ENCODE measurements at regions not wholly inside any gene's neighbourhood (a gene's known extent, or its start where the extent isn't known, plus 50 kb on each side); places are given as distances from the start of the nearest gene placed in this dataset.

DNA sequence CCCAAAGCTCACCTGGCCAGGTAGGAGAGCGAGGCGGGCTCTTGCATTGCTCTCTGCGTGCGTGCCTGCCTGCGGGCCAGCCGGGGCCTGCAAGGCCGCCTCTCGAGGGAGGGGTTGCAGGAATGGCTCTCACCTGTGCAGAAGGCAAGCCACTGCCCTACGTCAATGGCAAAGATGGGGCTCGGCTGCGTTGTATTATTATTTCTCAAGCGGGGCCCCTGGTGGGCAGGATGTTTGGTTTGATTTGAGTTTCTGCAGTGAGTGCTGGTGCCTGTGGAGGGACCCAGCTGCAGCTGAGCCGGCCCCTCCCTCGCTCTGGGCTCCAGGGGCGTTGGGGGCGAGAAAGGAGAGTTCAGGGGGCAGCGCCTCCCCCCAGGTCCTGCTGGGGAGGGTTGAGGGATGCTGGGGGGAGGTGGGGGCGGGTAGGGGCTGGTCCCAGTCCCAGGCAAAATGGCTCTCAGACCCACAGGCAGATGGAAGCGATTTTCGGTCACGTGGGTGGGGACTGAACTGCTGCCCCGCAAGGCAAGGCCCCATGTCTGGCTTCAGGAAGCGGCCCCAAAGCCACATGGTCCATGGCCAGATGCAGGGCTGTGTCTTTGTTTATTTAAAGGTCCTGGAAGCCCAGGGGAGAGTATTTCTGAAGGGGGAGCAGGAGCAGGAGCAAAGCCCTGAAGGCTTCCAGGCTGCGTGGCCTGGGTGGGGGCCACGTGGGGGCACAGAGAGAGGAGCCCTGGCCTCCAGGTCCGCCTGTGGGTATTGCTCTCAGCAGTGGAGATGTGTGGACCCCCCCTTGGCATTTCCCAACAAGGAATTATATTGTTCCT is 338.8 kb downstream of the SEC14L1 start:
- no peak for DNase-seq

DNA sequence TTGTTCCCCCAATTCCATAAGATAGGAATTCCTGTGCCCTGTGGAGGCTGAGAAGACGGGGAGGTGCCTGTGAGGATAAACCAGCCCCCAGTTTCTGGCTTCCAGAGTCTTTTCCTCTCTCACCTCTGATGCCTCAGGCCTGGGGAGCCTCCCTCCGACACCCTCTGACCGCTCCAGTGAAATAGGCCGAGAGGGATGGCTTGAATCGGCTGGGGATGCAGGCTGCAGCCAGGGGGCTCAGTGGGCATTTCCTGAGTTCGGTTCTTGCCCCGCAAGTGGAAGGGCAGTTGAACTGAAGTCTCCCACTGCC is 339.4 kb downstream of the SEC14L1 start:
- no peak for DNase-seq

DNA sequence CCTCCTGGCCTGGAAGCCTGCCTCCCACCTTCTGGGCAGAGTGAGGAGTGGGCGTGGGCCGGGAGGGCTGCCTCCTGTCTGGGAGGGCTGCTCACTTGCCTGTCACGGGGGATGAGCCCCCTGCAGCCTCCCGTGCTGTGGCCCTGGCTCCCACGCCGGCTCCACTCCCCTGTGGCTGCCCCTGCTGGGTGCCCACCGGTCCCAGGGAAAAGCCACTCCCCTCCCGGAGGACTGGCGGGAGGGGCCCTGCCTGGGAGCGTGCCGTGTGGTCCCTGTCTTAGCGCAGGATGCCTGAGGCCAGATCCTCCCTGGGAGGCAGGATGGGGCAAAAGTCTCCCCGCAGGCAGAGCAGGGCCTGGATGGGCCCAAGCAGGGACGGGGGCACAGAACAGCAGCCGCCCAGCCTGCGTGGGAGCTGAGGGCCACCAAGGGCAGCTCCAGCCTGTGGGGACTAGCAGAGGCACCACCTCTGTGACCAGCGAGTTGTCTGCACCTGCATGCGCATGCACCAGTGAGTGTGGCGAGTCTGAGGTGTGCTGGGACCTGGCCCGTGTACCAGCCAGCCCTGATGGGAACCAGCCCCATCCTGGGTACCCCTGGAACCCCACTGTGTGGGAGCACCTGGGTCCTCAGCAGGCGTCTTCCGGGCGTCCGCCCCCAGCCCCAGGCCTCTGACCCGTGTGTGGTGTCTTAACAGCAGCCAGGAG is 339.9 kb downstream of the SEC14L1 start:
- DNase-seq = no peak

DNA sequence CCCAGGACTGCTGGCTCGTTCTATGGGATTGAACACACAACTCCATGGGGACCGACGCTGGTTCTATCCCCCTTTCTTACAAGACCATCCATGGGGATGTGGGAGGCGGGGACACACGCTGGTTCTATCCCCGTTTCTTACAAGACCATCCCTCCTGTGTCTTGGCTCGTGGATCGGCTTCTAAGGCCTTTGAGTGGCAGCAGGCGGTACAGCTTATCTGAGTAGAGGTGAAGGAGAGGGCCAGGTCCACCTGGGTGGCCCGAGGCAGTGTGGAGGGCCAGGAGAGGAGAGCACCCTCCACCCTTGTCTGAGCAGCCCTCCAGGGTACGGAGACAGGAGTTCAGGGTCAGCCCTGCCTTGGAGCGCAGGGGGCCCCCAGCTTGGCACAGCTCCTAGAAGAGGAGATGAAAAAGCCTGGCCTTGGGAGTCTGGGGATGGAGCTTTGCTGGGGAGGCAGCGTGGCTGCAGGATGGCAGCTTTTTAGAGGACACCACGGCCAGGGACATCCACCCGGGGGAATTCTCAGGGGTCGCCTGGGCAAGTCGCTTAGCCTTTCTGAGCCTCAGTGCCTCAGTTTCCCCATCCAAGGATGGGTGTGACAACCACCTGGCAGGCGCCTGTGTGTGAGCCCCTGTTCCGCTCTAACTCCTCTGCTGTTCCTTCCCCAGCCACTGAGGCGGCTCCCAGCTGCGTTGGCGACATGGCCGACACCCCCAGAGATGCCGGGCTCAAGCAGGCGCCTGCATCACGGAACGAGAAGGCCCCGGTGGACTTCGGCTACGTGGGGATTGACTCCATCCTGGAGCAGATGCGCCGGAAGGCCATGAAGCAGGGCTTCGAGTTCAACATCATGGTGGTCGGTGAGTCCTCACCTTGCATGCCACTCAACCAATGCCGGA is 341.0 kb downstream of the SEC14L1 start:
- DNase-seq = no peak

DNA sequence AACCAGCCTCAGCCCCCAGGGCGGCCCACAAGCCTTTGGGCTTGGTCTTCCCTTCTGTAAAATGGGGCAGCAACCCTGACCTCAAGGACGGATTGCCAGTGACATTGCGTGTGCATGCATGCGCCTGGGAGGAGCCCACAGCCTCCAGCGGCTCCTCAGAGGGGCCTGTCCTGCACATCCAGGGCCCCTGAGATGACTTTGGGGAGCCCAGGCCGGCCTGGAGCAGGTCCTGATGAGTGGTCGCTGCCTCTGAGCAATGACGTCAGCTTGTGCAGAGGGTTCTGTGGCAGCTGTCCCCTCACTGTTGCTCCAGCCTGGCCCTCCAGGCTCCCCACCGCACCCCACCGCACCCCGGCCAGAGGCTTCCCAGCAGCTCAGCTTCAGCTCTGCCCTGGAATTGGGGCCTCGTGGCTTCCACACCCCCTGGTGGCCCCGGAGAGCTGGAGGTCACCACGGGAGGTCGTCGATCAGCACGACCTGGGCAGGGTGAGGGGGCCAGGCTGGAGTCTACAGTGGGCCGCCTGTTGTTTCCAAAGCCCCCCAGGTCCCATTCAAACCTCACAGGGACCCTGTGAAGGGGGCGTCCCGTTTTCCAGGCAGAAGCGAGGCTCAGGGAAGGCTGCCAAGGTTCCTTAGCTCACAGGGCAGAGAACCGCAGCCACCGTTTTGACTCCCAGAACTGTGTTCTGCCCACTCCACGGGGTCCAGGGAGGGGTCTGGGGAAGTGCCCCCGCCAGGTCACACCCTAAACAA is 341.8 kb downstream of the SEC14L1 start:
- DNase-seq = no peak

DNA sequence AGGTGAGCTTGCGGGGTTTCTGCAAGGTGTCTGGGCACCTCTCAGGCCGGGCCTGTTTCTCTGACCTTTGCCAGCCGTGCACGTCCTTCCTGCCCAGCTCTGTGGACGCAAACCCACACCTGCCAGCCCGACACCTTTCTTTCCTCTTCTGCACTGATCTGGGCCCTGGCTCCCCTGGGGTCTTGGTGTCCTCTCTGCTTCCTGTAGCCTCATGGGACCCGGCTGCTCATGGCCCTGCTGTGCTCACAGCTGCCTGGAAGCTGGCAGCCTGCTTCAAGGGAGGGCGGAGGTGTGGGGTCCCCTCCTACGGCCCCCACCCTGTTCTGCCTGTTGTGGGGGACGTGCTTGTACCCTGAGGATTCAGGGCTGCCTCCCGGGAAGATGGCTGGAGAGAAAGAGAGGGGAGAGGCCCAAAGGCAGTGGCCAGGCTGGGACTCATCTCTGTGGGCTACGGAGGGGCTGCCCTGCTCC is 342.4 kb downstream of the SEC14L1 start:
- no peak for DNase-seq

DNA sequence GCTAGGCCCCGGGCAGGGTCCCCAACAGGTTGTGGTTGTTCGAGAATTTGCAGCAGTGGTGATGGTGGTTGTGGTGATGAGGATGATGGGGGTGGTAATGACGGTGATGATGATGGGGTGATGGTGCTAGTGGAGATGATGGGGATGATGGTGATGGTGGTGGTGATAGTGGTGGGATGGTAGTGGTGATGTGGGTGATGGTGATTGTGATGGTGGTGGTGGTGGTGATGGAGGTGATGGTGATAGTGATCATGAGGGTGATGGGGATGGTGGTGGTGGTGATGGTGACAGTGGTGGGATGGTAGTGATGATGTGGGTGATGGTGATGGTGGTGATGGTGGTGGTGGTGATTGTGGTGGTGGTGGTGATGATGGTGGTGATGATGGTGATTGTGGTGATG is 343.3 kb downstream of the SEC14L1 start:
- no peak for DNase-seq

DNA sequence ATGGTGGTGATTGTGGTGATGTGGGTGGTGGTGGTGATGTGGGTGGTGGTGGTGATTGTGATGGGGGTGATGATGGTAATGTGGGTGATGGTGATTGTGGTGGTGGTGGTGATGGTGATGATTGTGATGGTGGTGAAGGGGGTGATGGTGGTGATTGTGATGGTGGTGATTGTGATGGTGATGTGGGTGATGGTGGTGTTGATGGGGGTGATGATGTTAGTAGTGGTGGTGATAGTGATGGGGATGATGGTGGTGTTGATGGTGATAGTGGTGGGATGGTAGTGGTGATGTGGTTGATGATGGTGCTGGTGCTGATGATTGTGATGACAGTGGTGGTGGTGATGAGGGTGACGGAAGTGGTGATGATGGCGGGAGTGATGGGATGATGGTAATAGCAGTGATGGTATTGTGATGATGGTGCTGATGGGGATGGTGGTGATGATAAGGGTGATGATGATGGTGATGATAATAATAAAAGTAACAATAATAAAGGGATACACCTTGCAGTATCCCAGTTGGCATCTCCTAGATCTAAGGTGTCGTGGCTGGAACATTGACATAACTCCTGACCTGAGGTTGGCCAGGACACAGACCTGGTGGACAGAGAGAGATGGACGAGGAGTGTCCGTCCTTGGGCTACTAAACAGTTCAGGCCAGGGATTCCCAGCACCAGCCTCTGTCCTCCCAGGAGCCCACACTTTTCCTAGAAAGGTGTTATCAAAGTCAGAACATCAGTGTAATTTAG is 344.5 kb downstream of the SEC14L1 start:
- DNase-seq = no peak

DNA sequence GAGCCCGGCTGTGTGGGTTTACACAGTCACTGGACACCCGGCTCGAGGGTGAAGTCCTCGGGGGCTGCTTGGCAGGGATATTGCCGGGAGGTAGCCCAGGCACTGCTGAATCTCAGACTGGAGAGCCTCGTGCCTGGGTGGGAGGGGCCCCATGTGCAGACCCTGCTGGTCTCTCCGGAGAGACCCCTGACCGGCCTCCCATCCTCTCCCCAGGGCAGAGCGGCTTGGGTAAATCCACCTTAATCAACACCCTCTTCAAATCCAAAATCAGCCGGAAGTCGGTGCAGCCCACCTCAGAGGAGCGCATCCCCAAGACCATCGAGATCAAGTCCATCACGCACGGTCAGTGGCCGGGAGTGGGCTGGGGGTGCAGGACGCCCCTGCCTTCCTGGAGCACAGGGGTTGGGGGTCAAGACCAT is 346.5 kb downstream of the SEC14L1 start:
- no peak for DNase-seq

DNA sequence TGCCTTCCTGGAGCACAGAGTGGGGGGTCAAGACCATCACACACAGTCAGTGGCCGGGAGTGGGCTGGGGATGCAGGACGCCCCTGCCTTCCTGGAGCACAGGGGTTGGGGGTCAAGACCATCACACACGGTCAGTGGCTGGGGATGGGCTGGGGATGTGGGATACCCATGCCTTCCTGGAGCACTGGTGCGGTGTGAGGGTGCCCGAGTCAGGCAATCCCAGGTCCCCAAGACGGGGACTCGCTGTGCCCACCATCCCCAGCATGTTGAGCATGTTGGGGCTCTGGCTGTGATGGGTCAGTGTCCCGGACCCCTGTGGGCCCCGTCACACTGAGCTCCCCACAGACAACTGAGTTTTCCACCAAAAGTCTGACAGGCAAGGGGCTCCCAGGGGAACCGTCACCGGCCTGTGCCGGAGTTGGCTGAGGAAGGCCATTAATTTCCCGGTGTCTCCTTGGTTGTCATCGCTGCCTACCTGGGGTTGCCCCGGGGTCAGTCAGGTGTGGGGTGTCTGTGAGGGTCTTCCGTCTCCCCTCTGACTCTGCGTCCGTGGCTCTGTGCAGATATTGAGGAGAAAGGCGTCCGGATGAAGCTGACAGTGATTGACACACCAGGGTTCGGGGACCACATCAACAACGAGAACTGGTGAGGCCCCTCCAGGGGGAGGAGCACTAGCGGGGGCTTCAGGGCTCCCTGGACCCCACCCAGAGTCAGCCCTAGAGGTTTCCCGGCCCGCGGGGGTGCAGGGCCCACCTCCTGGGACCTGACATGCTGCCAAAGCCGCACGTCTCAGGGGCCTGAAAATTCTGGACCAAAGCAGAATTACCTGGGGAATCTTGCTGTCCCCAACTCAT is 347.1 kb downstream of the SEC14L1 start:
- no peak for DNase-seq

DNA sequence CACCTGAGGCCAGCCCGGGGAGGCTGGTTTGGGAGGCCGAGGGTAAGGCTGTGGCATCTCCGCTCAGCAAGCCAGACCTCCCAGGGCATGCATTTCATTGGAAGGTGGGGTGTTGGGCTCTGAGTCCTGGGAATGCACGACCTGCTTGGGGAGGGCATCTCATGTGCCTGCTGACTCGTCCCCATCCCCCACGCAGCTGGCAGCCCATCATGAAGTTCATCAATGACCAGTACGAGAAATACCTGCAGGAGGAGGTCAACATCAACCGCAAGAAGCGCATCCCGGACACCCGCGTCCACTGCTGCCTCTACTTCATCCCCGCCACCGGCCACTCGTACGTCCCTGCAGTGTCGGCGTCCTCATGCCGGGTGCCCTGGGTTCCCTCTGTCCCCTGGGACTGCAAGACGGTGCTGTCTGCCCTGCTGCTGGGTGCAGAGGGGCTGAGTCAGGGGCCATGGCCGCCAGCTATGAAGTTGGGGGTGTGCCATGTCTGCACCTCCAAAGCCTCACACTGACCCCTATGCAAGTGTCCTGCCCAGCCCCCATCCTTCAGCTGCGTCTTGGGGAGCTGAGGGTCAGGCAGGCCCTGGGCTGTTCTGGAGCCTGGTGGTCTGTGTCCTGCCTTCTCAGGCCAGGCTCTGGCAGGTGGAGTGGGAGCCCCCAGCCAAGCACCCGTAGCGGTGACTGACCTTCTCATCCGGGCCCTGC is 347.9 kb downstream of the SEC14L1 start:
- DNase-seq = no peak

DNA sequence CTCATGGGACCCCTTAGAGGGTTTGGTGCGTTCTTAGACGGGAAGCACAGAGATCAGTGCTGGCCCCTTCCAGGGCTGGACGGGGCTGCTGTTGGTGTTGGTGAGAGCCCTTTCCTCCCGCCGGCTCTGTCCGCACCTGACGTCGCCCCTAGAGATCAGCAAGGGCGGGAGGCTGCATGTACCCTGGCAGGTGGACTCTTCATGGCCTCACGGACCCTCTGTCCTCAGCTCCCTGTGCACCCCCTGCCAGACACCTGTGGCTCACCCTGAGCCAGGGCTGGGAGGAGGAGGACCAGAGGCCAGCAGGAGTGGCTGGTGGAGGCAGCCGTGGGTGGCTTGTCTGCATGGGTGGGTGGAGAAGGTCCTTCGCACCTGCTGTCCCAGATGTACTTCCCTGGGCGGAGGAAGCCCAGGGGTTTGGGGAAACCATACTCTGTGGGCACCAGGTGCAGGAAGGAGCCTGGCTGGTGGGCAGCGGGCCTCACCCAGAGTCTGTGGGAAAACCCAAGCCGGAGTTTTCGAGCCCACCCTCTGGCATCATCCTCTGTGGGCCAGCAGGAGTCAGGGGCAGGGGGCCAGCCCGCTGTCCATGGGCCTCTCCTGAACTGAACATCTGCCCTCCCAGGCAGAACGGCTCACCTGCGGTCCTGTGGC is 348.6 kb downstream of the SEC14L1 start:
- DNase-seq = no peak

DNA sequence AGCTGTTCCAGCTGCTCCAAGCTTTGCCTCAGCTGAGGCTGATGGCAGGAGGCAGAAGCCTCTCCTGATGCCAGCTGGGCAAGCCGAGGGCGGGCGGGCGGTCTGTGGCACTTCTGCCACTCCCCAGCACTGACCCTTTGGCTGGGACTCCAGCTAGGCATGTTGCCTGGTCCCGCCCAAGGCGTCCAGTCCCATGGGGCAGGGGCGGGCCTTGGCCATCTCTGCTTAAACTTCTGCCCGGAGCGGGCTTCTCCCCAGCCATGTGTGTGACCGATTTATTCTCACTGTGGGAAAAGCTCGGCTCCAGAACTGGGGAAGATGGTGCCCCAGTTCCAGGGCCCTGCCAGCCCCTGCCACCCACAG is 349.1 kb downstream of the SEC14L1 start:
- no peak for DNase-seq

DNA sequence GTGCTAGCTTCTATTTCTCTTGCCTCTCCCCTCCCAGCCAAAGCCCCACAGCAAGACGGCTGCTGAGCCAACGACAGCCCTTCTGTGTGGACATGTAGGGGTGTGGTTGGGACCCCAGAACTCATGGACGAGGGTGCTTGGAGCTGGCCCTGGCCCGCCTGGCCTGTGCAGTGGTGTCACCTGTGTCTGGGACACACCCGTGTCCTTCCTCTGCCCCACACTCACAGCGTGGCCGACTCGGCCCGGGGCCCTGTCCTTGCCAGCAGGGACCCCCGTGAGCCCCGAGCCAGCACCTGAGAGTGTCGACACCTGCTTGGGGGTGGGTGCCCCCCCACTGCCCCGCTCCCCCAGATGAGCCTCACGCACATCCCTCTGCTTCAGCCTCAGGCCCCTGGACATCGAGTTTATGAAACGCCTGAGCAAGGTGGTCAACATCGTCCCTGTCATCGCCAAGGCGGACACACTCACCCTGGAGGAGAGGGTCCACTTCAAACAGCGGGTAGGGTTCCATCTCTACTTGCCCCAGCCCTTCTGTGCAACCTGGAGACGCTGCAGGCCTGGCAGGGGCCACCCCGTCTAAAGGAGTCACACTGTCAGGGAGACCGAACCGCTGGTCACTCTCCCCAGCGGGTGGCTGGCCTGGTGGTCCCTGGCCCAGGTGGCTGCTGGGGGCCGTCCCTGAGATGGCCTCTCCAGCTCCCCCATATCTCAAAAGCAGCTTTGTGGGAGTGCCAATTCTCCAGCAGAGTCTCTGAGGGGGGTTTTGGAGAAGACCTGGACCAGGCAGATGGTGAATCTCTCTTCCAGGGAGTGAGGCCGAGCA is 349.8 kb downstream of the SEC14L1 start:
- DNase-seq = no peak

DNA sequence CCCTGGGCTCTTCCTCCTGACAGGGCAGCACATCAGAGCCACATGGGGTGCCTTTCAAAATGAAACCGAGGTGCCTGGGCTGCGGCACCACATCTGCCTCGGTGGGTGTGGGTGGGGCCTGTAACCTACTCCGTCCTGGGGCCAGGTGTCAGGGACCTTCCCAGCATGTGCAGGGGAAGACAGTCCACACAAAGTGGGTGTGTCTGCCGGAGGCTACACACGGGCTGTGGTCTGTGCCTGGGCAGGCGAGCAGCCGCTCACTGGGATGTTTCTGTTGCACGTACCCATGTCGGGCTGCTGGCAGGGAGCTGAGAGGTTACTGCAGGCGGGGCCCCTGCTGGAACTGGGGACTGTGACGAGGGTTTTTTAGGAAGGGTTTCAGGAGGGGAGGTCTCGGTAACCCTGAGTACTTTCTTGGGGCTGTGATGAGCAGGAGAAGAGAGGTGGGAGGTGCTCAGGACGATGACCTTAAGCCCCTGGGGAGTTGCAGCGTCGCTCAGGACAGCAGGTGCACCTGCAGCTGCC is 351.2 kb downstream of the SEC14L1 start:
- DNase-seq = no peak

DNA sequence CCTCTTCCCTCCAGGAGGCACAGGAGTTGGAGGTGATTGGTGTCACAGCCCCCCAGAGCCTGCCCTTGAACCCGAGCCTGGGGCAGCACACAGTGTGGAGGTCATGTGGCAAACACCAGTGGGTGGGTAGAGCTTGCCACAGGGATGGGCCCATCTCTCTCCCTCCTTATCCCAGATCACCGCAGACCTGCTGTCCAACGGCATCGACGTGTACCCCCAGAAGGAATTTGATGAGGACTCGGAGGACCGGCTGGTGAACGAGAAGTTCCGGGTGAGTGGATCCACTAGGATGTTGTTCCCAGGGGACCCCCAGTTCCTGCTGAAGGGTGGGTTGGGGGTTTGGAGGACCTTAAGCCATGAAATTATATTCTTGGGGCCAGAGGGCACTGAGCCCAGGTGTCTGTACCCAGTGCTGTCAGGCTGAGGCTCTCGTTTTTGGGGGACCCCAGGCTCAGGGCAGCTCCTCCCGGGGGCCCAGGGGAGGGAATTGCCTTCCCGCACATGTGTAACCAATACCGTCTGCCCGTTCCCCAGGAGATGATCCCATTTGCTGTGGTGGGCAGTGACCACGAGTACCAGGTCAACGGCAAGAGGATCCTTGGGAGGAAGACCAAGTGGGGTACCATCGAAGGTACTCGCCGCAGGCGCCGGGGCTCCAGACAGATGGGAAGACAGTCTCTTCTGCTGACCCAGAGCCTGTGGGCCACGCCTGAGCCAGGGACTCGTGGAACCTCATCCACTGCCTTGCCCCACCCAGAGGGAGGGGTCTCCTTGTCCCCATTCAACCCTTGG is 351.9 kb downstream of the SEC14L1 start:
- DNase-seq = no peak

DNA sequence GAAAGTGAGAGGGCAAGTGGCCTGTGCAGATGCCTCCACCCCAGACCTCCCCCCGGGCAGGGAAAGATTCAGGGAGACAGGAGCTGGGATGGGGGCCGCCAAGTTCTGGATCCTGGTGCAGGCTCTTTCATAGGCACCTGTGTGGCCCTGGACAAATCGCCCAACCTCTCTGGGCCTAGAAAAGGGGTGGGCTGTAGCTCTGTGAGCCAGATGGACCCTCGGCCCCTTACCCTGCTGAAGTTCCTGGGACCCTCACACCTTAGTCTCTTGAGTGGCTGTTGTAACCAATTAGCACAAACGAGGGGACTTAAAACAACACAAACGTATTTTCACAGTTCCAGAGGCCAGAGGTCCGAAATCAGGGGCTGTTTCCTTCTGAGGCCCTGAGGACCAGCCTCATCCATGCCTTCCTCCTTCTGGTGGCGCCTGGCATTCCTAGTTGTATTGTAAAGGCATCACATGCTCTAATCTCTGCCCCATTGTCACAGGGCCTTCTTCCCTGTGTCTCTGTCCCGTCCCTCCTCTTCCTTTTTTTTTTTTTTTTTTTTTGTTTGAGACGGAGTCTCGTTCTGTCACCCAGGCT is 352.6 kb downstream of the SEC14L1 start:
- DNase-seq = no peak
